Esophagus muscularis mucosa (tissue), 4 donors: ENCODE measurements at regions not wholly inside any gene's neighbourhood (a gene's known extent, or its start where the extent isn't known, plus 50 kb on each side); places are given as distances from the start of the nearest gene placed in this dataset.

ENCODE experiments used
- DNase-seq: peaks from one replicate; pipeline ENCODE4 v3.0.0-alpha.2; 2017; ENCODE audit errors: extremely low spot score
- H3K27ac ChIP-seq, 4 donors: fragments of 200-600 bp; sonication (generic); replicated peaks in 1 of 4; 1 replicate in 3 of 4; 2 replicates in 1 of 4; pipeline ENCODE4 v1.5.1; 2016 to 2019; ENCODE audit warnings: mild to moderate bottlenecking in 1 of 4
- H3K27me3 ChIP-seq, 4 donors: fragments of 200-600 bp; sonication (generic); one replicate each; pipeline versions ENCODE4 v1.5.1 to v1.6.0; 2016 to 2019
- H3K36me3 ChIP-seq, 4 donors: fragments of 200-600 bp; sonication (generic); one replicate each; pipeline ENCODE4 v1.5.1; 2016 to 2019
- H3K4me1 ChIP-seq, 4 donors: fragments of 200-600 bp; sonication (generic); one replicate each; pipeline ENCODE4 v1.5.1; 2016 to 2019
- H3K4me3 ChIP-seq, 4 donors: fragments of 200-600 bp; sonication (generic); 1 replicate in 2 of 4; 2 replicates in 2 of 4; pipeline ENCODE4 v1.5.1; 2016 to 2019; ENCODE audit warnings: mild to moderate bottlenecking in 4 of 4, moderate library complexity in 1 of 4
- H3K9me3 ChIP-seq, 4 donors: fragments of 200-600 bp; sonication (generic); 1 replicate in 3 of 4; 2 replicates in 1 of 4; pipeline ENCODE4 v1.5.1; 2016 to 2019
- EP300 ChIP-seq: sonication (generic); formaldehyde crosslinking; IDR thresholded peaks from one replicate; pipeline ENCODE4 v1.6.1; 2017; ENCODE audit warnings: antibody characterized with exemption
- POLR2A ChIP-seq: fragments of 450-650 bp; IDR thresholded peaks from one replicate; pipeline ENCODE4 v1.6.1; 2017; ENCODE audit warnings: antibody characterized with exemption, moderate library complexity, mild to moderate bottlenecking, low read depth
- POLR2AphosphoS5 ChIP-seq, 2 donors: sonication (generic); formaldehyde crosslinking; IDR thresholded peaks; one replicate each; pipeline ENCODE4 v1.6.1; 2017; ENCODE audit warnings: antibody characterized with exemption in 2 of 2
- WGBS: methylation state at CpG from one replicate; pipeline ENCODE4 v1.1.5; 2018; 5-methylcytosine and 5-hydroxymethylcytosine counted together
- intact Hi-C: fragments of 100-400 bp; cut with DNase I; formaldehyde crosslinking; loops from one replicate; pipeline ENCODE4 v1.15.1; 2023
- TF ChIP-seq, protein P1 (sequence below), 3 experiments: fragments of 200-600 bp in 2 of 3; fragments of 450-650 bp in 1 of 3; sonication (generic) in 2 of 3; IDR thresholded peaks; one replicate each; pipeline ENCODE4 v1.5.1; 2017 to 2019; ENCODE audit warnings: antibody characterized with exemption in 3 of 3, mild to moderate bottlenecking in 2 of 3, moderate library complexity in 1 of 3

DNA sequence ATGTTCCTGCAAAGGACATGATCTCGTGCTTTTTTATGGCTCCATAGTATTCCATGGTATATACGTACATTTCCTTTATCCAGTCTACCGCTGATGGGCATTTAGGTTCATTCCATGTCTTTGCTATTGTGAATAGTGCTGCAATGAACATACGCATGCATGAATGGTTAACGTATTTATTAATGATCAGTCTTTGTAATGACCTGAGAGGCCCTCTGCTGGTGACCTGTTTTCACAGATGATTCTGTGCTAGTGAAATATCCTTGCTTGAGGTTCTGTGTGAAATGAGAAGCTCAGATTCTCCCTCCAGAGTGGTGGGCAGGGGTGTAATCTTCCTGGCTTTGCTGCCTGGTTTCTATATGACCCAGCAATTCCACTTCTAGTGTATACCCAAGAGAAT, 160.2 kb upstream of the RASGRP1 start:
- intact Hi-C loops, result no loop called here
- Histone ChIP-seq H3K4me1 (no peaks in the 10 kb centered on the region), H3K4me3 (no peak overlapping the region), H3K9me3 (no peaks in the 10 kb centered on the region), H3K27me3 (no peaks in the 10 kb centered on the region), H3K27ac (no peak overlapping the region), H3K36me3 (no peaks in the 10 kb centered on the region)
- WGBS, result 96% methylated on average over 5 of the region's 5 CpGs
- no peak for TF ChIP-seq EP300
- DNase-seq, result no peak

DNA sequence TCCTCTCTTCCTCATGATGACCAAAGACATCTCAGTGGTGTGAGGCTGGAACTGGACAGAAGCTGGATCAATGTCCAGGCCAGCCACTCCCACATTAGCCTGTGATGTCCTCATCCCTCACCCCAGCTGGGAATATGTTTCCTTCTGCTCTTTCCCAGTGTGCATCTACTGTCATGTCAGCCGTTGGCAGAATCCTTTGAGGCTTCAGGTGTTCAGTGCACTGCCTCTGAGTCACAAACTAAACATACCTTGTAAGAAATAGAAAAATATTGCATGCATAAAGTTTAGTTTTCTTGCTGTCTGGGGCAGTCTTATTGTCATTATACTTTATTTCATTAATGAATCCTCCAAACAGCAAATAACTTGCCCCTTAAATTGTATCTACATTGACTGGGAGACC, 161.6 kb upstream of the RASGRP1 start:
- H3K27me3 ChIP-seq, result no peaks in the 10 kb centered on the region
- H3K9me3 ChIP-seq, result no peaks in the 10 kb centered on the region
- 68% methylated on average over 1 of the region's 1 CpG for WGBS
- no peak for DNase-seq
- intact Hi-C loops, result no loop called here
- H3K4me3 ChIP-seq, result no peak overlapping the region
- no peaks in the 10 kb centered on the region for H3K36me3 ChIP-seq
- TF ChIP-seq EP300 (no peak), POLR2A (no peak), POLR2AphosphoS5 (IDR thresholded peaks at IDR 0.05) (no peak)
- TF ChIP-seq, protein P1, sequence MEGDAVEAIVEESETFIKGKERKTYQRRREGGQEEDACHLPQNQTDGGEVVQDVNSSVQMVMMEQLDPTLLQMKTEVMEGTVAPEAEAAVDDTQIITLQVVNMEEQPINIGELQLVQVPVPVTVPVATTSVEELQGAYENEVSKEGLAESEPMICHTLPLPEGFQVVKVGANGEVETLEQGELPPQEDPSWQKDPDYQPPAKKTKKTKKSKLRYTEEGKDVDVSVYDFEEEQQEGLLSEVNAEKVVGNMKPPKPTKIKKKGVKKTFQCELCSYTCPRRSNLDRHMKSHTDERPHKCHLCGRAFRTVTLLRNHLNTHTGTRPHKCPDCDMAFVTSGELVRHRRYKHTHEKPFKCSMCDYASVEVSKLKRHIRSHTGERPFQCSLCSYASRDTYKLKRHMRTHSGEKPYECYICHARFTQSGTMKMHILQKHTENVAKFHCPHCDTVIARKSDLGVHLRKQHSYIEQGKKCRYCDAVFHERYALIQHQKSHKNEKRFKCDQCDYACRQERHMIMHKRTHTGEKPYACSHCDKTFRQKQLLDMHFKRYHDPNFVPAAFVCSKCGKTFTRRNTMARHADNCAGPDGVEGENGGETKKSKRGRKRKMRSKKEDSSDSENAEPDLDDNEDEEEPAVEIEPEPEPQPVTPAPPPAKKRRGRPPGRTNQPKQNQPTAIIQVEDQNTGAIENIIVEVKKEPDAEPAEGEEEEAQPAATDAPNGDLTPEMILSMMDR (IDR thresholded peaks at IDR 0.05), result no peak
- H3K27ac ChIP-seq, result no peak overlapping the region
- H3K4me1 ChIP-seq, result no peaks in the 10 kb centered on the region

DNA sequence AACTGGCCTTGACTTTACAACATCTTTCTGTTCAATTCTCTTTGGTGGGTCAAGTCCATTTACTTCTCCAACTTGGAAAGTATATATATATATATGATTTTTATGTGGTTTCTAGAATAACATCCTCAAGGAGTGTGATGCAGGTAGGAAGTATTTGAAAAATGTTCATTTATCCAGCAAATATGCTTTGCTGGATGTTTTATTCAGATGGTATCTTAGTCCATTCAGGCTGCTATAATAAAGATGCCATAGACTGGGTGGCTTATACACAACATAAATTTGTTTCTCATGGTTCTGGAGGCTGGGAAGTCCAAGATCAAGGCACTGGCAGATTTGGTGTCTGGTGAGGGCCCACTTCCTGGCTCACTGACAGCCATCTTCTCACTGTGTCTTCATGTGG, 168.7 kb upstream of the RASGRP1 start:
- H3K4me1 ChIP-seq, result no peaks in the 10 kb centered on the region

DNA sequence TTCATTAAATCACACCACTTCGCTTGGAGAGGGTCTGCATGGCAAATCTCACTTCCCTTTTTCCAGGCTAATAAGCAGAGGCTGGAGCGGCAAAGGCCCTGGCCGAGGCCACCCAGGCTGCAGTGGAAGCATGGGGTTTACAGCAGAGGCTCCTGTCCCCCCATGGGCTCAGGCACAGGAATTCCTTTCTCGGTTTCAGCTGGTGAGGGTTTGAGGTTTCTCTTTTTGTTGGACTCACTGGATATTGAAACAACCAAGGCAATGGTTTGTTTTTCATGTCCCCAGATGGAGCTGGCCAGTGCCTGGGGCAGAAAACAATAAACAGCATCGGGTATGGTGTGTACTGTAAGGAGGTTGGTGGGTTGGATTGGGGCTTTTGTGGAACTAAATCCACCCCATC, 175.6 kb upstream of the RASGRP1 start:
- no peaks in the 10 kb centered on the region for H3K36me3 ChIP-seq
- no peak overlapping the region for H3K27ac ChIP-seq
- intact Hi-C loops, result no loop called here
- 83% methylated on average over 2 of the region's 5 CpGs for WGBS
- H3K4me1 ChIP-seq, result no peaks in the 10 kb centered on the region
- no peaks in the 10 kb centered on the region for H3K9me3 ChIP-seq
- no peaks in the 10 kb centered on the region for H3K27me3 ChIP-seq
- no peak for DNase-seq
- H3K4me3 ChIP-seq, result no peak overlapping the region
- TF ChIP-seq, protein P1 (IDR thresholded peaks at IDR 0.05), result no peak
- TF ChIP-seq POLR2A (no peak), EP300 (no peak), POLR2AphosphoS5 (IDR thresholded peaks at IDR 0.05) (no peak)

More for the DNA sequence above, 168.7 kb upstream of the RASGRP1 start:
- Histone ChIP-seq H3K4me3 (no peak overlapping the region), H3K36me3 (no peaks in the 10 kb centered on the region), H3K9me3 (no peaks in the 10 kb centered on the region), H3K27ac (no peak overlapping the region), H3K27me3 (no peaks in the 10 kb centered on the region)
- intact Hi-C loops, result no loop called here
- DNase-seq, result no peak
- TF ChIP-seq POLR2AphosphoS5 (IDR thresholded peaks at IDR 0.05) (no peak), POLR2A (no peak), EP300 (no peak)
- TF ChIP-seq, protein P1 (IDR thresholded peaks at IDR 0.05), result no peak

DNA sequence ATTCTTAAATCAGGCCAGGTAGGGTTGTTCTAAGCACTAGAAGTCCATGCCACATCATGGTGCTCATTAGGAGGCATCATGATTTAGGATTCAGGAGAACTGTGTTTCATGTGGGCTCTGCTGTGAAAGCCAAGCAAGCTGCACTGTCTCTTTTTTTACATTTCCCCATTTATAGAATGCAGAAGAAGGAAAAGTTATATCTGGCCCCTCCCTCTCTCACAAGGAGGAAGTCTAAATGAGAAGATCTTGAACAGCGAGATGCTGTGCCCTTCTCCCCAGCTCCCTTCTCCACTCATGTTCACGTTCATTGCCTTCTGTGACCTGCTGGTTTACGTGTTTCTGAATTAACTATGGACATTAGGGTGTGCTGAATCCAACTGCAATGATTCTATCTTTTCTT, 178.5 kb upstream of the RASGRP1 start:
- H3K27ac ChIP-seq, result no peak overlapping the region
- H3K36me3 ChIP-seq, result no peaks in the 10 kb centered on the region
- TF ChIP-seq POLR2A (no peak), EP300 (no peak), POLR2AphosphoS5 (IDR thresholded peaks at IDR 0.05) (no peak)
- TF ChIP-seq, protein P1 (IDR thresholded peaks at IDR 0.05), result no peak
- intact Hi-C loops, result no loop called here
- H3K27me3 ChIP-seq, result no peaks in the 10 kb centered on the region
- no peak for DNase-seq
- no peak overlapping the region for H3K4me3 ChIP-seq
- WGBS, result 92% methylated on average over 3 of the region's 3 CpGs
- no peaks in the 10 kb centered on the region for H3K4me1 ChIP-seq
- no peaks in the 10 kb centered on the region for H3K9me3 ChIP-seq
